ENCODE measurements at regions not wholly inside any gene's neighbourhood (a gene's known extent, or its start where the extent isn't known, plus 50 kb on each side); places are given as distances from the start of the nearest gene placed in this dataset.
"Not testable (repeated sequence)": the region's sequence is repeated elsewhere in the genome, so short reads cannot be mapped to it uniquely, and the experiment has no call there.

DNA sequence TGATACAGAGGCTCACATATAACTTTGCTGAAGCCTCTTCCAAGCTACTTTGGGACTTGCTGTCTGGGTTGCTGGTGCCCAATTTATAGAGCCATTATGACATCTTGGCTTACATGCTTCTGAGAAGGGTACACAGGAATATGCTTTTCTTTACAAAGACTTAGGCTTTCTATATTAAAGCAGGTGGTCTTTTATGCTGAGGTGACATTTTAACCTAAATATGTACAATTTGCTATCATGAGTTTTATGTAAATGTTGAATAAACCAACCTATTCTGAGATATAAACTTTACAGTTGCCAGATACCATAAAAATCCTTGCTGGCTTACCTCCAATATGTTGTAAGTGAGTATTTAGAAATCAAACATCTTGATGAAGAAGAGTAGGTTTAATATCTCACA is 509.2 kb upstream of the CHD1 start:
- Histone ChIP-seq H3K4me3 (replicated peaks; ENCODE audit: low read depth, low read length) (no peak overlapping the region), H3K36me3 (ENCODE audit: control insufficient read depth, insufficient read depth, low read length) (no peaks in the 10 kb centered on the region), H3K27me3 (replicated peaks; ENCODE audit: control insufficient read depth, insufficient read depth, low read length) (no peaks in the 10 kb centered on the region)
- TF ChIP-seq, protein P1, sequence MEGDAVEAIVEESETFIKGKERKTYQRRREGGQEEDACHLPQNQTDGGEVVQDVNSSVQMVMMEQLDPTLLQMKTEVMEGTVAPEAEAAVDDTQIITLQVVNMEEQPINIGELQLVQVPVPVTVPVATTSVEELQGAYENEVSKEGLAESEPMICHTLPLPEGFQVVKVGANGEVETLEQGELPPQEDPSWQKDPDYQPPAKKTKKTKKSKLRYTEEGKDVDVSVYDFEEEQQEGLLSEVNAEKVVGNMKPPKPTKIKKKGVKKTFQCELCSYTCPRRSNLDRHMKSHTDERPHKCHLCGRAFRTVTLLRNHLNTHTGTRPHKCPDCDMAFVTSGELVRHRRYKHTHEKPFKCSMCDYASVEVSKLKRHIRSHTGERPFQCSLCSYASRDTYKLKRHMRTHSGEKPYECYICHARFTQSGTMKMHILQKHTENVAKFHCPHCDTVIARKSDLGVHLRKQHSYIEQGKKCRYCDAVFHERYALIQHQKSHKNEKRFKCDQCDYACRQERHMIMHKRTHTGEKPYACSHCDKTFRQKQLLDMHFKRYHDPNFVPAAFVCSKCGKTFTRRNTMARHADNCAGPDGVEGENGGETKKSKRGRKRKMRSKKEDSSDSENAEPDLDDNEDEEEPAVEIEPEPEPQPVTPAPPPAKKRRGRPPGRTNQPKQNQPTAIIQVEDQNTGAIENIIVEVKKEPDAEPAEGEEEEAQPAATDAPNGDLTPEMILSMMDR (IDR thresholded peaks at IDR 0.05; ENCODE audit: insufficient read depth, low read length, poor library complexity, severe bottlenecking), result no peak
- DNase-seq (ENCODE audit: extremely low read depth, insufficient read length), result no peak

DNA sequence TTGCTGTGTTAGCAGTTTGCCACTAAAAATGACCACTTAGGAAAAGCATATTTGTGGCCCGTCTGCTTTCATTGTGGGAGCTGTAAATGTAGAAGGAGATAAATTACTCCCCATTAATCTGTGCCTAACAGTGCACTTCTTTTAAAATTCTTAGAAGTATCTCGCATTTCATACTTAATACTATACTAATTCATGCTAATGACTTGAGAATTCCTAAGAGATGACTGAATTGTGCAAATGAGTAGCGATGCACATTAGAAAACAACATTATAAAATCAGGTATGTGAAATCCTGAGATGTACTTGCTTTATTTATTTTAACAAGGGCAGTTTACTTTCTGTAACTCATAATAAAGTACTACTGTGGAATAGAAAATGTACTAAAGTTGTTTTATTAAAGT is 494.6 kb upstream of the CHD1 start:
- not testable (repeated sequence) for H3K36me3 ChIP-seq (ENCODE audit: control insufficient read depth, insufficient read depth, low read length); DNase-seq (ENCODE audit: extremely low read depth, insufficient read length); H3K27me3 ChIP-seq (replicated peaks; ENCODE audit: control insufficient read depth, insufficient read depth, low read length); H3K4me3 ChIP-seq (replicated peaks; ENCODE audit: low read depth, low read length)

DNA sequence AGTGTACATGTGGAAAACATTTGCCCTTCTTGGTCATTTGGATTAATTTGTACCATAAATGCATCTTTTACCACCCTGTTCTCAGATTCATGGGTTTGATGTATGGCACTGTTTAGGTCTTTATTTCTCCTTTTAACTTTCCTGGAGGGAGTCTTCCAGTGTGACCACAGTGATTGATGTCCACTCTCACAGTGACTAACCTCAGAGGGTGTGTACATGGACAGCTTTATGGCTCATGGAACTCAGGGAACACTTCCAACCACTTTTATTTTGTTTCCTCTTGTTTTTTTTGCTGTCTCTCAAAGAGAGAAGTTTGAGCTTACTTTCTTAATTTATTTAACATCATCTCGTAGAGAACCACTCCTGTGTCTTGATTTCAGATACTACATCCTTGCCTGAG is 489.8 kb upstream of the CHD1 start:
- not testable (repeated sequence) for H3K4me3 ChIP-seq (replicated peaks; ENCODE audit: low read depth, low read length); DNase-seq (ENCODE audit: extremely low read depth, insufficient read length); H3K27me3 ChIP-seq (replicated peaks; ENCODE audit: control insufficient read depth, insufficient read depth, low read length)

GRCh38 chr5:99410386-99410785 is 481.6 kb upstream of the CHD1 start:
- not testable (repeated sequence) for H3K4me3 ChIP-seq (replicated peaks; ENCODE audit: low read depth, low read length); H3K36me3 ChIP-seq (ENCODE audit: control insufficient read depth, insufficient read depth, low read length); H3K27me3 ChIP-seq (replicated peaks; ENCODE audit: control insufficient read depth, insufficient read depth, low read length)
- peak; percentile 10 for DNase-seq (ENCODE audit: extremely low read depth, insufficient read length)

More for the DNA sequence above, 489.8 kb upstream of the CHD1 start:
- H3K36me3 ChIP-seq (ENCODE audit: control insufficient read depth, insufficient read depth, low read length), result not testable (repeated sequence)

- not testable (repeated sequence) for DNase-seq (ENCODE audit: extremely low read depth, insufficient read length); H3K4me3 ChIP-seq (replicated peaks; ENCODE audit: low read depth, low read length); H3K36me3 ChIP-seq (ENCODE audit: control insufficient read depth, insufficient read depth, low read length); H3K27me3 ChIP-seq (replicated peaks; ENCODE audit: control insufficient read depth, insufficient read depth, low read length)
Measured at GRCh38 chr5:99404764-99405302, 476.0 kb upstream of the CHD1 start.

DNA sequence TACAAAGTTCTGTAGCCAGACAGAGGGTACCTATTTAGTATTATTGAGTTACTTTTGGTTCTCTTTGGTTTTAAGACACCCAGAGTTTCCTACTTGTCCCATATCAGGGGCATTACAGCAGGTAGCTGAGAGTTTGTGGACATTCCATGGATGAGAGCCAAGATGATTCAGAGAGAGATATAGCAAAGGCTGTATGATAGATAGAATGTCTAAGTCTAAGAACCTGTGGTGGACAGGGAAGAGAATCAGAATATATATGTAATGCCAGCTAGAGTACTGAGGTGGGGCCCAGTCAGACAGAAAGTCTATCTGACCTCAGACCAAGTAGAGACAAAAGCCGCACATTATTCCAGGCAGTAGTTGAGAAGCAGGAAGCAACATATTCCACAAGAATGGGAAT is 471.8 kb upstream of the CHD1 start:
- not testable (repeated sequence) for H3K27me3 ChIP-seq (replicated peaks; ENCODE audit: control insufficient read depth, insufficient read depth, low read length); H3K4me3 ChIP-seq (replicated peaks; ENCODE audit: low read depth, low read length); DNase-seq (ENCODE audit: extremely low read depth, insufficient read length); H3K36me3 ChIP-seq (ENCODE audit: control insufficient read depth, insufficient read depth, low read length)

- no peak for DNase-seq (ENCODE audit: extremely low read depth, insufficient read length)
- TF ChIP-seq, protein P1 (IDR thresholded peaks at IDR 0.05; ENCODE audit: insufficient read depth, low read length, poor library complexity, severe bottlenecking), result no peak
- Histone ChIP-seq H3K36me3 (ENCODE audit: control insufficient read depth, insufficient read depth, low read length) (no peaks in the 10 kb centered on the region), H3K27me3 (replicated peaks; ENCODE audit: control insufficient read depth, insufficient read depth, low read length) (no peaks in the 10 kb centered on the region), H3K4me3 (replicated peaks; ENCODE audit: low read depth, low read length) (no peak overlapping the region)
Measured at GRCh38 chr5:99398976-99399375, 470.2 kb upstream of the CHD1 start.

- H3K36me3 ChIP-seq (ENCODE audit: control insufficient read depth, insufficient read depth, low read length), result no peaks in the 10 kb centered on the region
- no peaks in the 10 kb centered on the region for H3K27me3 ChIP-seq (replicated peaks; ENCODE audit: control insufficient read depth, insufficient read depth, low read length)
- no peak overlapping the region for H3K4me3 ChIP-seq (replicated peaks; ENCODE audit: low read depth, low read length)
- DNase-seq (ENCODE audit: extremely low read depth, insufficient read length), result no peak
- TF ChIP-seq, protein P1 (IDR thresholded peaks at IDR 0.05; ENCODE audit: insufficient read depth, low read length, poor library complexity, severe bottlenecking), result no peak
Measured at GRCh38 chr5:99386406-99387077, 457.7 kb upstream of the CHD1 start.

All from GM06990 (cell line).